Endodermal cell (in vitro differentiated cells): ENCODE measurements at regions not wholly inside any gene's neighbourhood (a gene's known extent, or its start where the extent isn't known, plus 50 kb on each side); places are given as distances from the start of the nearest gene placed in this dataset.

Experiments
- DNase-seq: peaks from one replicate; pipeline ENCODE4 v3.0.0-alpha.2; 2017
- H3K27ac ChIP-seq: 2 replicates; pipeline ENCODE4 v1.5.1; 2013; ENCODE audit warnings: mild to moderate bottlenecking, low read depth, low read length, moderate library complexity
- H3K27me3 ChIP-seq: 2 replicates; pipeline ENCODE4 v1.6.1; 2013; ENCODE audit warnings: mild to moderate bottlenecking, low read length, moderate library complexity; ENCODE audit not compliant: insufficient read depth, control insufficient read depth, poor library complexity, severe bottlenecking
- H3K36me3 ChIP-seq: 2 replicates; pipeline ENCODE4 v1.7.0; 2013; ENCODE audit warnings: mild to moderate bottlenecking, low read length, moderate library complexity; ENCODE audit not compliant: control insufficient read depth, insufficient read depth
- H3K4me1 ChIP-seq: one replicate; pipeline ENCODE4 v1.7.0; 2013; ENCODE audit warnings: low read length; ENCODE audit not compliant: control insufficient read depth, insufficient read depth
- H3K4me3 ChIP-seq: 2 replicates; pipeline ENCODE4 v1.5.1; 2013; ENCODE audit warnings: mild to moderate bottlenecking, low read length, moderate library complexity
- H3K9ac ChIP-seq: 2 replicates; pipeline ENCODE4 v1.6.1; 2013; ENCODE audit warnings: mild to moderate bottlenecking, low read length, moderate library complexity; ENCODE audit not compliant: poor library complexity, severe bottlenecking; ENCODE audit errors: extremely low read depth
- H3K9me3 ChIP-seq: 2 replicates; pipeline ENCODE4 v1.6.1; 2013; ENCODE audit warnings: mild to moderate bottlenecking, low read length, moderate library complexity; ENCODE audit not compliant: control insufficient read depth
- H3K27ac Mint-ChIP-seq: 2 replicates; pipeline ENCODE4 v1.8.0; 2020; ENCODE audit warnings: mixed read lengths
- H3K27me3 Mint-ChIP-seq: 2 replicates; pipeline ENCODE4 v1.8.0; 2021; ENCODE audit warnings: mild to moderate bottlenecking, mixed read lengths; ENCODE audit not compliant: insufficient read depth
- H3K36me3 Mint-ChIP-seq: 2 replicates; pipeline ENCODE4 v1.8.0; 2020; ENCODE audit warnings: low read depth, mixed read lengths
- H3K4me1 Mint-ChIP-seq: 2 replicates; pipeline ENCODE4 v1.8.0; 2020; ENCODE audit warnings: mixed read lengths
- H3K4me3 Mint-ChIP-seq: 2 replicates; pipeline ENCODE4 v1.8.0; 2020; ENCODE audit warnings: mild to moderate bottlenecking, moderate library complexity, mixed read lengths
- H3K9me3 Mint-ChIP-seq: 2 replicates; pipeline ENCODE4 v1.8.0; 2020; ENCODE audit warnings: mild to moderate bottlenecking, mixed read lengths
- CTCF ChIP-seq: fragments of 200-600 bp; sonication (generic); conservative IDR thresholded peaks from 2 replicates; pipeline ENCODE4 v1.5.0; 2021; ENCODE audit warnings: antibody characterized with exemption, mild to moderate bottlenecking
- WGBS, 2 experiments: methylation state at CpG; one replicate each; pipeline versions ENCODE4 v1.1.5 to v1.1.7; 2013; ENCODE audit warnings: missing lambda C conversion rate in 2 of 2, mixed read lengths in 1 of 2; ENCODE audit not compliant: insufficient coverage in 1 of 2, insufficient read length in 1 of 2; 5-methylcytosine and 5-hydroxymethylcytosine counted together

DNA sequence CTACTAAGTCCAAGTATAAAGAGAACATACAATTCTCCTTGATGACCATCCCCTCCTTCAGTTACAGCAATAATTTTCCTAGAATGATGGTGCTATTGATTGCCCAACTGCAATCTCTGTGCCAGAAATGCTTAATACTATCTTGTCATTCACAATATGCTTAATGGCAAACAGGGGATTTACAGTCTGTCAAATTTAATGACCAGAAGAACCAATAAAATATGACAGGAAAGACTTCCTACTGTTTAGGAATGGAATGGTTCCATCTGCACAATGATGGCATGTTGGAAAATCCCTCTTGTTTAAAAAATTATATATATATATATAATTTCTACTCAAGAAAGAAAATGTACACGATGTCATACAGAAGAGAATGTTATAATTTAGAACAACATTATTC lies 623.2 kb downstream of the CCER1 start:
- Mint-ChIP-seq H3K4me3 (no peak overlapping the region), H3K27ac (no peak overlapping the region), H3K4me1 (peaks cover 9% of the 10 kb centered on the region), H3K36me3 (no peaks in the 10 kb centered on the region), H3K9me3 (no peaks in the 10 kb centered on the region), H3K27me3 (peaks cover 3% of the 10 kb centered on the region)
- no peak for TF ChIP-seq CTCF
- no peaks in the 10 kb centered on the region for H3K36me3 ChIP-seq
- H3K4me1 ChIP-seq: no peaks in the 10 kb centered on the region
- DNase-seq: no peak
- no peak overlapping the region for H3K9ac ChIP-seq
- H3K27me3 ChIP-seq: no peaks in the 10 kb centered on the region
- no peak overlapping the region for H3K4me3 ChIP-seq
- WGBS, 2 experiments: no CpG with 5 or more reads among the region's 1 CpG
- H3K9me3 ChIP-seq: no peaks in the 10 kb centered on the region
- no peak overlapping the region for H3K27ac ChIP-seq

DNA sequence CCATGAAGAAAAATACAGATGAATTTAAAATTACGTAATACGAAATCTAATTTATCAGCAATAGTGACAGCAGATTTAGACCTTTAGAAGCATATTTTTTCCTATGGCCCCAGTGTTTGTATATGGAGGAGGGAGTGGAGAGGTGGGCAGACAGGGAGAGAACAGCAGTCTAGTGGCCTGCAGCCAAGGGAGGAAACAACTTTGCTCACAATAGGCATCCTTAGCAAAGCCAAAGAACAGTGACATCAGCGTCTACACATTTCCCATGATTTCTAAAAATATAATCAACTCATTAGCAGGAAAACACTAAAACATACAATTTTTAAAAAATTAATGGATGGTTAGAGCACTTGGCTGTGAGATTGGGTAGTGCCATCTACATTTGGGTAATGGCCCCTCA lies 622.6 kb upstream of the ATP2B1 start:
- Mint-ChIP-seq H3K27me3 (peaks cover under 1% of the 10 kb centered on the region), H3K4me3 (no peak overlapping the region), H3K36me3 (no peaks in the 10 kb centered on the region), H3K27ac (no peak overlapping the region), H3K4me1 (peaks cover 9% of the 10 kb centered on the region), H3K9me3 (no peaks in the 10 kb centered on the region)
- no peak overlapping the region for H3K4me3 ChIP-seq
- no peaks in the 10 kb centered on the region for H3K9me3 ChIP-seq
- TF ChIP-seq CTCF: no peak
- WGBS, 2 experiments: 80 to 90% methylated on average over 1 to 3 of the region's 3 CpGs
- H3K9ac ChIP-seq: no peak overlapping the region
- H3K27ac ChIP-seq: no peak overlapping the region
- no peaks in the 10 kb centered on the region for H3K4me1 ChIP-seq
- no peaks in the 10 kb centered on the region for H3K36me3 ChIP-seq
- no peak for DNase-seq
- no peaks in the 10 kb centered on the region for H3K27me3 ChIP-seq

DNA sequence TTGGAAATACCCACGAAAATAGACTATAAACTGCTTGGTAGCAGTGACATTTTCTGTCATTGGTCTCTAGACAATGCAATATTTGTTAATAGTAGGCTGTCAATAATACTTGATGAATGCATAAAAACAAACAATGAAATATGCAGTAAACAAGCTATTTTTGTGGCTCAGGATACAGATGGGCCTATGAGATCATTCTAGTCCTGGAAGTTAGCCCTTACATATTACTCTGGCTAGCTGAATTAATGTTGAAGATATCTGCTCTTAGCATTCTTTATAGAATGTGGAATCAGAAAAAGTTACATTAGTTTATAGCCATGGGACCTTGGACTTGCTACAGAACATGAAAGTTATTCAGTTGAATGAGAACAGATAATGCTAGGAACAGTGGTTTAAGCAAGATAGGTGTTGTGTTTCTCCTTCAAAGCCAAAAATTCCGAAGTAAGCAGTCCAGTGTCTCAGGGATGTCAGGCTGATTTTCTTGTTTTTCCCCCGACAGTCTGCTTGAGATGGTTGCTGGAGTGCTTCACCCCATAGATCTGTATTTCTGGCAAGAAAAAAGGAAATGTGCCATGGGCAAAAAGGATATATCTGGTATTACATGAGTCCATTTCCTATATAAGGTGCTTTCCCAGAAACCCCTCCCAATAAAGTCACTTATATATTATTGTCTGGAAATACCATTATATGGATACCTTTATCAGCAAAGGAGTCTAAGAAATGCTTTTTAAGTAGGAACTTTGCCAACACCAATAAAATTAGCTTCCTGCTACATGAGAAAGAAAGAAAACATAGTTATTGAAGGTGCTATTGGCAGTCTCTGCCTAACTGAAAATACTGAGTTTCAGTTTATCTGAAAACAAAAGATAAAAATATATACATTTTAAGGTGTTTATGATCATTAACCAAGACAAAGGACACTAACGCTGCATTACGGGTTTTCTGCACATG lies 619.4 kb upstream of the ATP2B1 start:
- WGBS, 2 experiments: 83 to 98% methylated on average over 2 to 5 of the region's 5 CpGs
- Mint-ChIP-seq H3K4me1 (peaks cover 6% of the 10 kb centered on the region), H3K27ac (no peak overlapping the region), H3K9me3 (no peaks in the 10 kb centered on the region), H3K36me3 (no peaks in the 10 kb centered on the region), H3K4me3 (no peak overlapping the region), H3K27me3 (no peaks in the 10 kb centered on the region)
- Histone ChIP-seq H3K9ac (no peak overlapping the region), H3K4me1 (no peaks in the 10 kb centered on the region), H3K9me3 (no peaks in the 10 kb centered on the region), H3K36me3 (no peaks in the 10 kb centered on the region), H3K4me3 (no peak overlapping the region), H3K27ac (no peak overlapping the region), H3K27me3 (no peaks in the 10 kb centered on the region)
- DNase-seq: no peak
- TF ChIP-seq CTCF: no peak
